ENCODE measurements at regions not wholly inside any gene's neighbourhood (a gene's known extent, or its start where the extent isn't known, plus 50 kb on each side); places are given as distances from the start of the nearest gene placed in this dataset.

DNA sequence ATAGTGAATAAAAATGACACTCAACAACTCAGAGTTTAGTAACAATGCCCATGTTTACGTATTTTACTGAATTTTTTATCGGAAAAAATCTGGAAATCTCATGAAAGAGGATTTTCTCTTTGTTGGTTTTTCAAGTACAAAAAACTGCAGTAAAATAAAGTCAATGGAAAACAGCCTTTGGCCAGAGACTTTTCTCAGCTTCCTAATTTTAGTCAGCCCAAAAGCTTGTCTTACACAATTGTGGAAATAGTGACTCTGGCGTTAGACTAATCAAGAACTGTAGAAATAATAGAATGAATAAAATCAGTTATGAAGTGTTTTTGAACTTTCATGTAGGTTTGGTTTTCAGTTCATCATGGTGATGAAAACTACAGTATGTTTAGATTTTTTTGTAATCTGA, 234.7 kb downstream of the DKK2 start:
- TF ChIP-seq CTBP1 (IDR thresholded peaks at IDR 0.05; ENCODE audit: borderline replicate concordance), result no peak
- TF ChIP-seq NFRKB (IDR thresholded peaks at IDR 0.05), result no peak
- TF ChIP-seq, protein P1, sequence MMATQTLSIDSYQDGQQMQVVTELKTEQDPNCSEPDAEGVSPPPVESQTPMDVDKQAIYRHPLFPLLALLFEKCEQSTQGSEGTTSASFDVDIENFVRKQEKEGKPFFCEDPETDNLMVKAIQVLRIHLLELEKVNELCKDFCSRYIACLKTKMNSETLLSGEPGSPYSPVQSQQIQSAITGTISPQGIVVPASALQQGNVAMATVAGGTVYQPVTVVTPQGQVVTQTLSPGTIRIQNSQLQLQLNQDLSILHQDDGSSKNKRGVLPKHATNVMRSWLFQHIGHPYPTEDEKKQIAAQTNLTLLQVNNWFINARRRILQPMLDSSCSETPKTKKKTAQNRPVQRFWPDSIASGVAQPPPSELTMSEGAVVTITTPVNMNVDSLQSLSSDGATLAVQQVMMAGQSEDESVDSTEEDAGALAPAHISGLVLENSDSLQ (IDR thresholded peaks at IDR 0.05), result no peak
- TF ChIP-seq SP1 (IDR thresholded peaks at IDR 0.05), result no peak
